ENCODE measurements at regions not wholly inside any gene's neighbourhood (a gene's known extent, or its start where the extent isn't known, plus 50 kb on each side); places are given as distances from the start of the nearest gene placed in this dataset.
"Not testable (repeated sequence)": the region's sequence is repeated elsewhere in the genome, so short reads cannot be mapped to it uniquely, and the experiment has no call there.

- no peak for DNase-seq
These were observed 55.0 kb upstream of the IL33 start for GRCh38 chr9:6160579-6160978.

DNA sequence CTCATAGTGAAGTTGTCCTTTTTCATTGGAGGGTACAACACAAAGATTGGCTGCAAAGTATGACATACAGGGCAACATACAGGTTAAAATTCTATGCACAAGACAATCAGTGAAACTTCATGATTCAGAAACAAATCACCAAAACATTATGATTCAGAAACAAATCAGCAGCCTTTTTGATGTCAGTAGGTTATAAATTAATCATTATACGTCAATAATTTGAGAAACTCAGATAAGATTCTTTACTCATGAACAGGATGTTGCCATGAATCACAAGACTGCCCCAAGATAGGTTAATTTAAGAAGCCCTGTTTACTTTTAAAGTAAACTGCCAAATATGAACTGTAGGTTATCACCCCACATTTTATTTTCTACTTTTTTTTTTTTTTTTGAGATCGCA is 62.2 kb upstream of the IL33 start:
- no peak for DNase-seq

- DNase-seq, result no peak
These were observed 62.8 kb upstream of the IL33 start for GRCh38 chr9:6152788-6153187.

GRCh38 chr9:6150483-6150882 is 65.1 kb upstream of the IL33 start:
- no peak for DNase-seq

DNA sequence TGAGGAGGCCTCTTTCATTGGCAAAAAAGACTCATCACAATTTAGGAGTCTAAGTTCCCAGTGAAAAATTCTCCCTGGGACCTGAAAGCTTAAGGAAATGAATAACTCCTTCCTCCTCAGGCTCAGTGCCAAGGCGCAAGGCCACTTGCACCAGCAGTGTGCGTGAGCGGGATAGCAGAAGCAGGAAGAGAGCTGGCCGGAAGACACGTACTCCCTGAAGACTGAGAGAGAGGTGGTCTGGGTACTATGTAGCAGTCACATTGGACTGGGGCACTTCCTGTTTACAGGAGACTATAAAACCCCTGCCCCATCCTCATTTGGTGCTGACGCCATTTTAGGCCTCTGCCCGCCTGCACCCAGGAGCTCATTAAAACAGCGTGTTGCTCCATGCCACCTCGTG is 66.3 kb upstream of the IL33 start:
- no peak for DNase-seq

- no peak for DNase-seq
These were observed 67.8 kb upstream of the IL33 start for GRCh38 chr9:6147846-6148245.

DNA sequence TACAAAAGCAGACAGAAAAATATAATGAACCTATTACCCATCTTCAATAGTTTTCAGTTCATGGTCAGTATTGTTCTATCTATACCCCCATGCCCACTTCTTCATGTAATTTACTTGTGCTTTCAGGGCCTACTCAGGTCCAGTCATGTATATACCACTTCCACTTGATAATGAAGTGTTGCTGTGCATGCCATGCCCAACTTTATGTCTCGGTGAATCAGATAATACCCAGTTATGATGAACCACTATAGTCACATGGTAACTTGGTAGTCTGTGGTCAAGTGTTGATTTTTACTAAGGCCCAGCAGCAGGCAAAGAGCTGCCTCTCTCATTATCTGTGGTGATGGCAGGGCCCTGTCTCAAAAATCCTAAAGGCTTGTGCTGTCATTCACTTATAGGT is 70.7 kb upstream of the IL33 start:
- DNase-seq, result no peak

GRCh38 chr9:6142799-6143454 is 72.7 kb upstream of the IL33 start:
- DNase-seq, result no peak

- not testable (repeated sequence) for DNase-seq
These were observed 79.8 kb upstream of the IL33 start for GRCh38 chr9:6135780-6136179.

DNA sequence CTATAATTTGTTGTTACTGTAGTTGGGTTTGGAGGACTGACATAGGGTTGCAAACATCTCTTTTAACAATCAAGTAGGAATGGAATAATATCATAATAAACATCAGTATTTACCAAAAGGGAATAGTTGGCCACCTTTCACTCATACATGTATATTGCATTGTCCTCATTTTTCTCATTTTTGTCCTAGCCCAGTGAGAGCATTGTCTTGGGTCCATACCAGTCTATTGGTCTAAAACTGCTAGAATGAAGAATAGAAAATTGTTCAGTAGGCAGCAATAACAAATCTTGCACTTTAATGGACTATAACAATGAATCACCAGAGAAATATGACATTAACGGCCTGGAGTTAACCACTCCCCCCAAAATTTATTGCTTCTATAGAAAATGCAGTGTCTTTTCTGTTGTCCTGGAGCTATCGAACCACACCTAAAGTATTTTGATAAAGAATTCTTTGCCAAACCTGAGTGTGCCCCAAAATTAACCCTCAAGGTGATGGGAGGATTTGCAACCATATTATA is 80.9 kb upstream of the IL33 start:
- DNase-seq, result no peak

DNA sequence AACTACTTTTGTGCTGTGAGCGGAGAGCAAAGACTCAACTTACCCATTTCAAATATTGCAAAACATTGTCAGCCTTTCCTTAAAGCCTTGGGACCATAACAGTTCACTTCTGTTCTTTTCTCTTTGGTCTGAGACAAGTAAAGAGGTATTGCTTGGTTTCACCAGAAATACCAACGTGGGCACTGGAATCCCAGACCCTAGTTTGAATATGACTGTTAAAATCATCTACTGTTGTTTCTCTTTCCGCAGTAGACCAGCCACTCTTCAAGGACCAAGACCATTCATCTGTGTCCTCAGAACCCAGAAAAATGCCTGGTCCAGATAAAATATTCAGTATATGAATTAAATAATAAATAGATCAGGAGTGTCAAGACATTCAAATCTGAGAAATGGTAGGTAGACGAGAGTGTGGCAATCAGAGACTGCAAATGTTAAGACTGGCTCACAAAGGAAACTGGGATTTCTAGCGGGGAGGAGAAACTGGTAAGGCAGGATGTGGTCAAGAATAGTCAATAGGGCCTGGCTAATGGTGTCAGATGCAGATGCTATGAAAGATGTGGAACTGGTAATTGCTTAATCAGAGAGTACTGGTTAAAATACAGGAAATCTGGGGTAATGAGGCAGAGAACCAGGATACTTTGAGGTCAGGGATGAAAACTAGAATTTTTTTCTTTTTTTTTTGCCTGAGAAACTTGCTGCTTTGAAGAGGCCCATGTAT is 82.1 kb upstream of the IL33 start:
- no peak for DNase-seq

GRCh38 chr9:6132650-6133049 is 83.0 kb upstream of the IL33 start:
- DNase-seq, result no peak

DNA sequence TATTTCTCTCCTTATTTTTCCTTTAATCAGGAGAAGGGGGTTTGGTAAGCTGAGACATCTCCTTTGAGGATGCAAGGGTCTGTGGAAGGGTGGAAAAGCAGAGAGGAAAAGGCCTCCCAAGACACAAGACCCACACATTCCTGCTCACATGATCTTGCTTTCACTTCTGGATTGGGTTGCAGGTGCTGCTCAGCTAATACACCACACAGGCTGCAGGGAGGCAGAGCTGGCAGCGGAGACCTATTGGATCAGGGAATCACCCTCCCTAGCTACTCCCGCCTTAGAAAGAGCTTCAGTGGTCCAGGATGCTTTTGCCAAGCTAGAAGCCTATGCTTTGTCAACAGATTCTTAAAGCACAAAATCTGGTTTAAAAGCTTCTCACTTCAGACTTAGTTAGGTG is 87.6 kb upstream of the IL33 start:
- DNase-seq, result no peak

GRCh38 chr9:6126377-6126776 is 89.2 kb upstream of the IL33 start:
- DNase-seq, result no peak

GRCh38 chr9:6123416-6123815 is 92.2 kb upstream of the IL33 start:
- no peak for DNase-seq

GRCh38 chr9:6121707-6122106 is 93.9 kb upstream of the IL33 start:
- DNase-seq, result no peak

GRCh38 chr9:6114424-6114823 is 99.0 kb upstream of the RANBP6 start:
- DNase-seq, result no peak

- DNase-seq, result no peak
These were observed 98.4 kb upstream of the RANBP6 start for GRCh38 chr9:6113819-6114218.

- DNase-seq, result no peak
These were observed 97.9 kb upstream of the RANBP6 start for GRCh38 chr9:6113312-6113711.

- no peak for DNase-seq
These were observed 94.6 kb upstream of the RANBP6 start for GRCh38 chr9:6109986-6110385.

DNA sequence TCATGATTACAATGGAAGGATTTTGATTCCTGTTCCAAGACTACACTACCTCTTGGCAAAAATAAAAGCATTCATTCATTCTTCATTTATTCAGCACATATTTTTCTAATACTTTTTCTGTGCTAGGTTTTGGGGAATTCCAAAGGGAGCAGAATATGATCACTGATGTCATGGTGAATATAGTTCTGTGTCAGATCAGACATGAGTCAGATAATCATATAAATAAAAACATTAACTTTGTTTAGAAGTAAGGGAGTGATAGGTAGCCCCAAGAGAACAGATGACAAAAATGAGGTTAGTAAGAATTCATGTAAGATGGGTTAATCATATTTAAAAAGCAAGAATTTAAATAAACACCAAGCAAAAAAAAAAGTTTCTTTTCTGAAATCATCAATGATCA is 94.1 kb upstream of the RANBP6 start:
- no peak for DNase-seq

DNA sequence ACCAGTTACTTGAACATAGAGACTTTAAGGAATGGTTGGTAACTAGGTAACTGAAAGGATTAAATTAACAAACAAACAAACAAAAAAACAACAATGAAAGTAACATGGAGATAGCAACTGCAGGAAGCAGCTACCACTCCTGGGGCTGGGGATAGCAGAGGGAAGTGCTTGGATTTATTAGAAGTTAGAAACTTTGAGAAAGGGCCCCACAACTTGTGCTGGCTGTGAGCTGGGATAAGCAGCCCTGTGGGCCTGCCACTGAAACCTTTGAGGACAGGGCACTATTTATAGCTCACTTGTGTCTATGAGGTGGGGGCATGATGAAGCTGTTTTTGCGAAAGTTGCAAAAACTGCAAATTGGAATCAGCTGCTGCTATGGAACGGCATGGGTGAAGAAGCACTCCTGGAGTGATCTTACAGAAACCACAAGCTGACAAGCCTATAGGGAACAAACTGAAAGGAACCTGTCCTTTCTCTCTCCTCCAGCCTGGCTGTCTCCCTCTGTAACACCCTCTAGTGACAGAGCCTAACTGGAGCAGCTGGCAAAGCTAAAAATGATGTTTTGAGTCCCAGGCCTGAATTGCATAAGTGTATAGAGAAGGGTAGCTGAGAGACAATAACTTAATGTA is 91.4 kb upstream of the RANBP6 start:
- DNase-seq, result no peak

DNA sequence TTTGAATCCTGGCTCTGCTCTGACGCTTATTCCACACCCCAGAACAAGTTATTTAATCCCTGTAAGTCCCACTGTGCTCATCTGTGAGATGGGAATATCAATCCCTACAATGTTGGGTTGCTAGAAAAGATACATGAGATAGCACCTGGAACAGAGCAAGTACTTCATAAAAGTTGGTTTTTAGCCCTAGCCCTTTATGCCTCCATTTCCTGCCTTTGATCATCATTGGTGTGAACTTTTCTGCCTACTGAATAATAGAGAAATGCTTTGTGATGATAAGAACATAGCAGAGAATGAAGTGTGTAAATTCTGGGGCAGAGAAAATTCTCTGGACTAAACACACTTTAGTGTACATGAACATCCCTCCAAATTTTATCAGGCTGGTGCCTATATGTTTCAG is 90.3 kb upstream of the RANBP6 start:
- DNase-seq, result no peak

GRCh38 chr9:6104406-6104805 is 89.0 kb upstream of the RANBP6 start:
- DNase-seq, result not testable (repeated sequence)
